Mesenteric fat pad (tissue), 1 donor: ENCODE measurements at regions not wholly inside any gene's neighbourhood (a gene's known extent, or its start where the extent isn't known, plus 50 kb on each side); places are given as distances from the start of the nearest gene placed in this dataset.

Experiments used
- DNase-seq: peaks from one replicate; pipeline ENCODE4 v3.0.0-alpha.2; 2020; ENCODE audit warnings: low spot score
- donor health status: DM: yes; HTN: yes; CAD: no.

DNA sequence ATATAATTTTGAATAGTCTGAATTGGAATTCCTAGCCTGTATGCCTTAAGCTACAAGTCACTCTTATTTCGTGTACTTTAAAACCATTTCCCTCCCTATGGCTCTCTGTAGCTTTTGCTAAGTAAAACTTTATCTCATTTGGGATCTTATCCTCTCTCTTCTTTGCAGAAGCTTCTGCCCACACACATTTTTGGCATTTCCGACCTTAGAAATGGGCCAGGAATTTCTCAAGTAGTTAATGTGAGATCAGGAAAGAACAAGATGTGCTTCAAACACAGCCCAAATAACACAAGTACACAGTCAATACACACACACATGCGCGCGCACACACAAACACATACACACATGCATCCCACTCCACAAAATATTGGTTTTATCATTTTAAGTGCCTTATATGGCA lies 931.0 kb upstream of the MIR17HG start:
- no peak for DNase-seq

DNA sequence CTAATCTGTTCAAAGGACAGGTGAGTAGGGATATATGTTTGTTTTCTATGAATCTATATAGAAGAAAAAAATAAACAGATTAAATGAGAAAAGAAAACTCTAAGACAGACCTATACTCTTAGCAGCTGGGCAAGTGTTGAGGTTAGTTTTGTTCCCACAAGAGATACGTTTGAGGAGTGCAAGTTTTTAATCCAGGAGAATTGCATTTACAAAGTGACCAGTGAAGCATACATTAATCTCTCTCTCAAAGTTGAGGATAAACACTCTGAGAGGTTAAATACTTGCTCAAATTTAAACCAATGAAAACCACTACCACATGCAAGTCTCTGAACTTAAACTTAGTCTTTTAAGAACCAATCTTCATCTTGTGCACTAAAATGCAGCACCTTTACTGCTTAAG lies 930.5 kb upstream of the MIR17HG start:
- no peak for DNase-seq

DNA sequence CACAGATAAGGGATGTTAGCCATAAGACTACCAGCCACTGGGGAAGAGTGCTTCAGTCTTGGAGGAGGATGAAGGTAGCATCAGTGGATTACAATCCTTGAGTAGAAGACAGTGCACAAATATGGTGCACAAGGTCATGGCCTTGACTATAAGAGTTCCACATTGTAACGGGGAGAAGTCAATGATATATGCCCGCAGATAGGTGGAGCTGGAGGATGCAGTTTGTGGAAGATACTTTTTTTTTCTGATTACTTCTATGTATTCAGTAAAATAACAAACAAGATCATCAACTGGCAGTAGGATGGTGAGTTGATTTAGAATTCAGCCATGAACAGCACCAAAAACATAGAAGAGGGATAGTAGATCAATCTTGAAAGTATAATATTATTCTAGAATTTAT lies 926.8 kb upstream of the MIR17HG start:
- DNase-seq: no peak

DNA sequence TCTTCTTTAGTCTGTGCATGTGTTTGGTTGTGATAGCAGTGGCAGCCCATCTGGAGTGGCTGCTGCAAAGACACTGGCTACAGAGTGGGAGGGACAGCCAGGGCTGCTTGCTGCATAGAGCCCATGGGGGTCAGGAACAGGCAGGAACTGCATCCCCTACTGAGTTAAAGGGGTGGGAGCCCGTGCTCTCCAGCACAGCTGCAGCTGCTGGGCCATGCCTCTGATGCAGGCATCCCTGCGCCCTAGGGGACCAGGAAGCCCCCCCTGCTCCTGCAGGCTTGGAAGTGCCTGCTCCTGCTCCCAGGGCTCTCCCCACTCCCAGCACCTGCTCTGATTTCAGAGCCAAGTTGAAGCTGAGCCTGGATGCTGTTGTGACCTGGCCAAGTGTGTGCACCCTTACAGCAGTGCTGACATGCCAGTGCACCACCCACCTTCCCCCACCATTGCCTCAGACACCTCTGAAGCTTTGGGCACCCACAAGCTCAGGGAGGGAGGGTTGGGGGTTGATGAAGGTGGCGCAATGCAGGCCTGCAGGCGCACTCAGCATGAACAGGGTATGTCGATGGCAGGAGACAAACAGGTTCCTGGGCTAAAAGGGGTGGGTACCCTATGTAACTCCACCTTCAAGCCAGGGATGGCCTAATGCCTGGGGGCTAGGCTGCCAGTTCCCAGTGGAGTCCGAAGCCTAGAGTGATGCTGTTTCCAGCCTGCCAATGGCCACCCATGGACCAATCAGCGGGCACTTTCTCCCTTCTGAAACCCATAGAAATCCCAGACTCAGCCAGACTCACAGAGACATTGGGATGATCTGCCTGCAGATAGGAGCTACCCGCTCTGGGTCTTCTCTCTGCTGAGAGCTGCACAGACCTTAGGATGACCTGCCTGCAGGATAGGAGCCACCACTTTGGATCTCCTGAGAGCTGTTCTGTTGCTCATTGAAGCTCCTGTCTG lies 919.9 kb upstream of the MIR17HG start:
- DNase-seq: no peak

DNA sequence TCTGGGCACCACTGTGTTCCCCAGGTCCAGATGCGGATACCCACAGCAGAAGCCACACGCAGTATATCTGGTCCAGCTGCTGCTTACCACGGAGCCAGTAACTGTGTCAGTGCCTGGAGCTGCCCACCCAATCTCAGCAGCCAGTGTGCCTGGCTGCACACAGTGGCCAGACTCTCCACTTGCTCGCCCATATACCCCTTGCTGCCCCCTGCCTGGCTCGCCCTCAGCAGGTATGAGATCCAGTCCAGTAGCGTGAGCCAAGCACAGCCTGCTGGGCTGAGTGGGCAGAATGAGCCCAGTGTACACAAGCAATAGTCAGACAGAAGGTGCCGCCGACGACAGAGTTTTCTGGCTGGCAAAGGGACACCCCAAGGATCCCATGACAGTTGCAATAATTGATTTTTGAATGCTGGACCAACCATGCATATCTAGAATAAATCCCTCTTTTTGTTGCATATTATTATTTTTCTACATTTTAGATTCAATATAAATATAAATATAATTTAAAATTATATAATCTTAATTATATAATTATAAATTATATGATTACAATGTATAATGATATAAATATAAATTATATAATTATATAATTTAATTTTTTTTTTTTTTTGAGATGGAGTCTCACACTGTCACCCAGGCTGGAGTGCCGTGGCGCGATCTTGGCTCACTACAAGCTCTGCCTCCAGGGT lies 918.8 kb upstream of the MIR17HG start:
- no peak for DNase-seq

DNA sequence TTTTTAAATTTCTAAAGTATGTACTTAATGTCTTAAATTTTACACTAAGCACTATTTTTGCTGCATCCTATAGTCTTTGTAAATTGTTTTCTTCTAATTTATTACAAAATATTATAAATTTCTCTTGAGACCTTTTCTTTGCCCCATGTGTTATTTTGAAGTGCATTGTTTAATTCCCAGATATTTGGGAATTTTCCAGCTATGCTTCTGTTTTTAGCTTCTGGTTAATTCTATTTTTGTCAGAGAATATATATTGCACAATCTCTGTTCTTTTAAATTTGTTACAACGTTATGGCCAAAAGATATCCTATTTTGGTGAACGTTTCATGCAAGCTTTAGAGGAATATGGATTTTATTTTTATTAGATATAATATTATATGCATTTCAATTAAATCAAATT lies 917.4 kb upstream of the MIR17HG start:
- no peak for DNase-seq

DNA sequence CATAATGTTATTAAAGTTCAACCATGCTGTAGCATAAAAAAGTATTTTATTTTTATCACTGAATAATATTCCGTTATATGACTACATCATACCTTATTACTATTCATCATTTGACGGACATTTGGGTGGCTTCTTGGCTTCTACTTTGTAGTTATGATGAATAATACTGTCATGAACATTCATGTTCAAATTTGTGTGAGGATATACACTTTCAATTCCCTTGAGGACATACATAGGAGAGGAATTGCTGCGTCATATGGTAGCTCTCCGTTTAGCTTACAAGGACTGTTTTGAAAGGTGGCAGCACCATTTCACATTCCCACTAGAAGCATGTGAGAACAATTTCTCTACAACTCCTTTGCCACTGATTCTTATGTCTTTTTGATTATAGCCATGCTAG lies 910.8 kb upstream of the MIR17HG start:
- no peak for DNase-seq

DNA sequence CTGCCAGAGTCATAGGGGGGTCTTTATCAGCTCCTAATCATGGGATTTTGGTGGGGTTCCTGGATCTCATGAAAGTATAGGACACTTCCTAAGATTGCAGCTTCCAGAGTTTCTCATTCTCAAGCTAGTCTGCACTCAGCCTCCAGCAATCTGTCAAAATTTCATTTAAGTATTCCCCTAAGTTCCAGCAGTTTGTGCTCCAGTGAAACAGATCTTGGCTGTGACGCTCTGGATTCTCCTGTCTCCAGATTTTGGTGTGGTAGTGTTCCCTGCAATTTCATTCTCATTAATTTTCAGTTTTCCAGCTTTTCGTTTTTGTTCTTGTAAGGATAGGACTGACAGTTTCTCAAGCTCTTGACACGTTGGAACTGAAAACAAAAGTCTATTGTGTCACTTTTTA lies 908.9 kb upstream of the MIR17HG start:
- DNase-seq: no peak

DNA sequence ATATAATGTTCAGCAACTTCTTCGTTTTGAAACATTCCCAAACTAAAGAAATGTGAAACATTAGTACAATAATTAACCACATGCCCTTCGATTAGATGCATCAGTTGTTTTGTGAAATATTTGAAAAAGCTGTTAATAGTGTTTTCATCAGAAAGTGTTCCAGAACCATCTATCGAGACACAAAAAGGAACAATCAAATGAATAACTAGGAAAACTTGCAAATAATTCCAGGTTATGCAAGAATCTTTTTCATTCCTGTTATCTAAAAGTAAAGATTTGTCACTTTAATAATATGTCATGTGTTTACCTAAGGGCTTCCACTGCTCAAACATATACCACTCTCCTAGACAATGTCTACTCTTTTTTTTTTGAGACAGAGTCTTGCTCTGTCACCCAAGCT lies 904.2 kb upstream of the MIR17HG start:
- DNase-seq: no peak

DNA sequence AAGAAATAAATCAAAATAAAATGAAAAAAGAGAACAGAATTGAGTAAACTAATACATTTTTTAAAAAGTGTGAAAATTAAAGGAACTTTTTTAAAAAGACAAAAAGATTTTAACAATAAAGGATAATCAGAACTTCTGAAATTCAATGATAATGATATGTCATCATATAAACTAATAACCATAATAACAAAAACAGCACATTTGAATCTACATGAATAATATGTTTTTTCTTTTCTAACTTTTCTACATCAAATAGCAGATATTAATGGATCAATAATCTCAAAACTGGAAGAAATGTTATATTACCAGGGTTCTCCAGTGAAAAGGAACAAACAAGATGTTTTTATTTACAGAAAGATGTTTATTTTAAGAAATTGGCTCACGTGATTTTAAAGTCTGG lies 903.3 kb upstream of the MIR17HG start:
- no peak for DNase-seq

DNA sequence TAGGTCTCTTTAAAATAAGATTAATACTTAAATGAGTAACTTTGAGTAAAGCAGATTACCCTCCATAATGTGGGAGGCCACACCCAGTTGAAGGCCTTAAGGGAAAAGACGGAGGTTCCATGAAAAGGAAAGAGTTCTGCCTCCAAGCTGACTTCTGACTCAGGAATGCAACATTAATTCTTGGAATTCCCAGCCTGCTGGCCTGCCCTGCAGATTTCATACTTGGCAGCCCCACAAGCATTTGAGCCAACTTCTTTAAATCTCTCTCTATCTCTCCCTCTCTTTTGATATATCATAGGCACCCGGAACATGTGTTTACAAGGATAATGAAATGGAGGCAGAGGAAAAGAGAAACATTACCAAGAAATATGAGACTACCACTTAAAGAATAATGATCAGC lies 902.3 kb upstream of the MIR17HG start:
- DNase-seq: no peak

DNA sequence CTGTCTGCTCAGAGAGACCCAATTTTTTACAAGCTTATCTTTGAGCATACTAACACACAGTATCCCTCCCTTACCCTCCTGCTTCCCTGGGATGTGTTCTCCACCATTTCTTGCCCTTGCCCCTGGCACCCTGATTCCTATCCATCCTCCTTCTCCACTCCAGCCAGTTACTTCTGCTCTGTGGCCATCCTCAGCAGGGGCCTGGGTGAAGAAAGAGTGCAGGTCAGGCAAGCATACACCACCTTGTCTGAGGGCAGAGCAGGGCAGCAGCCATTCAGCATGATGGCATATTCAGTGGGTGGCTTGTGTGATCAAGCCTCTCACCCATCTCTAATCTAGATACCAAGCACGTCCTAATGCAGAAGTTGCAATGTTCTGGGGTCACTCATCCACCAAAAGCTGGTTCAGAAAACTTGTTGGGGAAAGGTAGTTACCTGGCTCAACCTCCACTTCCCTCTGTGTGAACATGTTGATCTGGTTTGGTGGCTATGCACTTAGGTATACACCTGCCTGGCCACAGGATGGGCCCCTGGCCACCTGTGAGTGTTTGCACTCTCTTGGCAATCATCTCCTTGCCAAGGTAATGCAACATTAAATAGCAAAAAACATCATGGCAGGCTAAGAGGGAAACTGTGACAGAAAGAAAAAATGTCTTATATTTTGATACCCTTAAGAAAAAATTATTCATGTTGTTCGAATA lies 900.3 kb upstream of the MIR17HG start:
- DNase-seq: no peak

DNA sequence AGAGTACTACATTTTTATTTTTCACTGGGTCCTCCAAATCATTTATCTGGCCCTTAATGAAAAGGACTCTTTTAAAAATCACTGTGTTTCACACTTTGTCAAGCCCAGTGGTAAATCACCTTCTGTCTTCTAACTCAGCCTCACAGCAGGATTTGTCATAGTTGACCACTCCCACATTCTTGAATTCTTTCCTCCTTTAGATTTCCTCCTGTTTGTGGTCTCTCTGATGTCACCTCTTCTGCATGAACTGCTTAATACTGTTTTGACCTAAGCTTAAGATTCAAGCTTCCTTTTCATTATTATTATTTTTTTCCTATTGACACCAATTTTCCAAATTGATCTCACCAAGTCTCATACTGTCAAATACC lies 899.8 kb upstream of the MIR17HG start:
- no peak for DNase-seq

DNA sequence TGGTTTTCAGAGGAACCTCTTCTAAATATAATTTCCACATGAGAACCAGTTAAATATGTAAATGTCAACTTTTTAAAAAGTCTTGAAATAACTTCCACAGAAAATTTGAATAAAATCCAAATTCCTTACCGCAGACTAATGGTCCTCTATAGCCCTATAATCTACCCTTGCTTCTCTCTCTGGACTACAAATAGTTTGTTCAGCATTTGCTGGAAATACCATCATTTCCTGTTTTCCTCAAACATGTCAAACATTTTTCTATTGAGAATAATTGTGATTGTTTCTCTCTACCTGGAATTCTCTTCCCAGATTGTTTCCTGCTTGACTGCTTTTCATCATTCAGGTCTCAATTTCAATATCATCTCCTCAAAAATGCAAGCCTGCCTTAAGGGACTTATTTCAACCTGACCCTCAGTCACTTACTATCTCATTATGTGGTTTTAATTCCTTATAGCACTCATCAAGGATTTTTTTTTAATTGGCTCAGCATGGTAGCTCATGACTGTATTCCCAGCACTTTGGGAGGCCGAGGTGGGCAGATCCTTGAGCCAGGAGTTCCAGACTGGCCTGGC lies 898.9 kb upstream of the MIR17HG start:
- DNase-seq: no peak

DNA sequence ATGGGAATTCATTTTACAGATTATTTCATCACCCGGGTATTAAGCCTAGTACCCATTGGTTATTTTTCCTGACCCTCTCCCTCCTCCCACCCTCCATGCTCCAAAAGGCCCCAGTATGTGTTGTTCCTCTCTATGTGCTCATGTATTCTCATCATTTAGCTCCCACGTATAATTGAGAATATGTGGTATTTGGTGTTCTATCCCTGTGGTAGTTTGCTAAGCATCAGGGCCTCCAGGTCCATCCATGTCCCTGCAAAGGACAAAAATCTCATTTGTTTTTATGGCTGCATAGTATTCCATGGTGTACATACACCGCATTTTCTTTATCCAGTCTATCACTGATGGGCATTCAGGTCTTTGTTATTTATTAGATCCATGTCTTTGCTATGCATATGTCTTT lies 894.1 kb upstream of the MIR17HG start:
- DNase-seq: no peak

DNA sequence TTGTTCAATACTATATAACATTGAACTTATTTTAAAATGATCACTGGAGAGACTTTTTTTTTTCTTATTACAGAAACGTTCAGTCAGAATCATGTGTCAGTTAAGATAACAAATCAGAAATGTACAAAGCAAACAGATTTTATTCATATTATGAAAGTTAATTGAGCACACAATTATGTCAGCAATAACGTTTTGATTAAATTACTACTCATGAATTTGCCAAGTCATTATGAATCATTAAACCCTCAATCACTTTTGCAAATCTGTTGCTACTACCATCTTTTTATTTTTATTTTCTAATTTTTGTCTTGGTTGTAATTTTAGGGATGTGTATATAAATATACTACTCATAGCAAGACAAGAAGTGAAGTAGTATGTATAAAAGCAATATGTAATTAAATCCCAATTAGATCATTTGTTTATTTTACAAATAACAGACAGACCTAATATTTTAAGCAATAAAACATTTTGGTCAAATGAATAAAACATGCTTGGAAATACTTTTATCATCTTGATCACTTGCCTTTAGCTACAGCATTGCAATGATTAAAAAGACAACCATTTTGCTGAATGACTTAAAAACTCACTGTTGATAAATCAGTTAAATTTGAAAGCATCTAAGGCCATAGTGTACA lies 893.4 kb upstream of the MIR17HG start:
- no peak for DNase-seq

DNA sequence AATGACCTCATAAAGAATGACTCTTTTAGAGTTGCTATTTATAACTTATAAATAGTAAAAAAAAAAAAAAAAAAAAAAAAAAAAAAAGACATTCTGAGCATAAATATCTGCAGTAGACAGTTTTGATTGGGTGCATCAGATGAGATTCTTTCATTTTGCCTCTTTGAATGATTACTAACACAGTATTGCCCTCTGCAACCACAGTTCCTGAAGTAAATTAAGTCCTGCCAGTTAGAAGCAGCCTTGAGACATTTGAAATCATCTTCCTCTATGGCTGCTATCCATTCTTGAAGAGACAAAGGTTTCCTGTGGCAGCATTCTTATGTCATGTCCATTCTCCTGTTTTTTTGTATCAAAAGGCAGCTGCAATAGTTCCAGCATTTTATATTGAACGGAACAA lies 892.4 kb upstream of the MIR17HG start:
- no peak for DNase-seq

DNA sequence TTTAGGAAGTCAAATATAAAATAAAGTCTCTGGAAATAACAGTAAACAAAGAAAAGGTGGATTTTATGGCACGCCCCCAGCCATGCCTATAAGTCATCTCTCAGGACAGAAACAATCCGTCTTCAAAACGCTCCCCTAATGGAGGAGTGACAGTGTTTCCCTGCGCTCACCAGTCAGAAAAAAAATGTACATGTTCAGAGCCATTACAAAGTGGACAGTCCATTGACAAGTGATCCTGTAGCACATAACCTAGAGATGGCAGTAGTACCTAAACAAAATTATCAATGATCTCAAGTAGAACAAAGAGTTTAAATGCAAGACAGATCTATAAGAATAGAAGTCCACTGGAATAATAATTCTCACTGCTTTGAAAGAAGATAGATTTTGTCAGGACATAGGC lies 891.7 kb upstream of the MIR17HG start:
- no peak for DNase-seq

DNA sequence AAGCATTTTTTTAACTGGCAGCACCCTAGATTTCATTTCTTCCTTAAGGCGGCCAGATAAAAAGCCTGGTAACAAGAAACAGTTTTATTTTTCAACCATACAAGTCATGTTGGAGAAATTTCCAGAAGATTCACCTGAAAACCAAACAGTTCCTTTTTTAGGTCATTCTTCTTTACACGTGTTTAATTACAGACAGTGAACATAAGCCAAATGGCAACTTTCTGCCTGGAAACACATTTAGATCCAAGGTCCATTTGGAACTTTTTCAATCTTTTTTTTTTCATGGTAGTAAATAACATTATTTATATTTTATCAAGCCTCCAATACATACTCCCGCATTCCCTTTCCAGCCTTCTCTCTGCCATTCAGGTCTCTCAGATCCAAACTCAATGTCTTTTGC lies 886.1 kb upstream of the MIR17HG start:
- no peak for DNase-seq

DNA sequence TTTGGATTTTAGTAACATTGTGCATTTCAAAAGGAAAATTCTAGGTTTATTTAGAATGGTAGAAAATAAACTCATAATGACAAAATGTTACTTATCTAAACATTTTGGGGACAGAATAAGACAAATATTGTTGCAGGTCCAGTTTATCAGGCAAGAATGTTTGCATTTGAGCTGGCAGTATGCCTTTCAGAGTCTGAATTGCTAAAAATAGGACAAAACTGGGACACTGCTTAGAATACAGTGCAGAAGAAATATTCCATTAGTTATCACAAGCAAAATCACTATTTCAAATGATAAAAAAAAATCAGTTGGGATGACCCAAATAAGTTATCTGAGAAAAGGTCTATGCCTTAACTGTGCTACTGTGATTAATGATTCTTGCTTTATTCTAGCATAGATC lies 870.3 kb upstream of the MIR17HG start:
- DNase-seq: no peak

DNA sequence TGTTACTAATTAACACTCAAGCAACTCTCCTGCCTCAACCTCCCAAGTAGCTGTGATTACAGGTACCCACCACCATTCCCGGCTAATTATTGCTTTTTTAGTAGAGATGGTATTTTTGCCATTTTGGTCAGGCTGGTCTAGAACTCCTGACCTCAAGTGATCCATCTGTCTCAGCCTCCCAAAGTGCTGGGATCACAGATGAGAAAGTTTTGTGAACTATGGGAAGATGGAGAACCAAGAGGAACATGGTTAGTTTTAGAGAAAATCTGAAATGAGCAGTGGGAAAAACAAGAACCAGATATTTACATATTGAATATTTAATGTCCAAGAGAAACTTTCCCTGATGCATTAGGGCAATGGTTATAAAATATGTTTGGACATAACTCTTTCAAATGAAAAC lies 863.6 kb upstream of the MIR17HG start:
- no peak for DNase-seq
